ENCODE measurements at regions not wholly inside any gene's neighbourhood (a gene's known extent, or its start where the extent isn't known, plus 50 kb on each side); places are given as distances from the start of the nearest gene placed in this dataset.

GRCh38 chr5:60457233-60457632 is 242.7 kb downstream of the DEPDC1B start:
- TF ChIP-seq CTCF (conservative IDR thresholded peaks at IDR 0.05) (no peak), ZFX (IDR thresholded peaks at IDR 0.05) (no peak)

Measured in C4-2B (cell line).